RPMI7951 (cell line): ENCODE measurements at regions not wholly inside any gene's neighbourhood (a gene's known extent, or its start where the extent isn't known, plus 50 kb on each side); places are given as distances from the start of the nearest gene placed in this dataset.
"Not testable (repeated sequence)": the region's sequence is repeated elsewhere in the genome, so short reads cannot be mapped to it uniquely, and the experiment has no call there.

Source experiments
- DNase-seq: peaks from one replicate; pipeline ENCODE4 v3.0.0-alpha.2; 2012; ENCODE audit warnings: low read depth

DNA sequence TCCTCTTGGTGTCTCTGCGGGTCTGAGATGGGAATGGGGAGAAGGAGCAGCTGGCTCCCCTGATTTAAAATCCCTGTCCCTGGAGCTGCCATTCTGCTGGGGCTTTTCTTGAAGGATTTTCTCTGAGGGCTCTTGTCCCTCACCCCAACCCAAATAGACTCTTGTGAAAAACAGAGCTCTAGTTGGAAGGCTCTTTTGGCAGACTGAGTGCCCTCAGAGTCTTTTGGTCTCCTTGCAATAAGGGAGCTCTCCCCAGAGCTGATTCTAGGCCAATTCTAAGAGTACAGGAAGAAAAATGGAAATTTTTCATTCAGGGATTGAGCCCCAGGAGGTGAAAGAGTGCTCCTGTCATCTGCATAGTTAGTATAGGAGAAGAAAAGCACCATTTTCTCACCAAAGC lies 238.3 kb downstream of the COG6 start:
- no peak for DNase-seq

DNA sequence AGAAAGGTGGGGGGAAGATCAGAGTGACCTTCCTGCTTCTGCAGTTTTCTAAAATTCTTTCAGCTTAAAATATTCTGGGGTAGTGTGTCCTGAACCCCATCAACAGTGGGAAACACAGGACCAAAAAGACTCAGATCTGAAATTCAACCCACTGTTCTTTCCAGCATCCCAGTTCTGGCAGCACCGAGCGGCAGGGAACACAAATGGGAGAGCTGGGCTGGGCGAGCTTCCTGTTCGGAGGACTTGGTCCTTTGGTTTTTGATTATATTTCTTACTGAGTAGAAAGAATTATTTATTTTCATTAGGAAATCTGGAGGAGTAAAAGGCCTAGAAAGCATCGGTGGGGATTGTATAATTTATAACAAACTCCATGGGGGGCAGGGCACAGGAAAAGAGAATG lies 239.1 kb downstream of the COG6 start:
- no peak for DNase-seq

DNA sequence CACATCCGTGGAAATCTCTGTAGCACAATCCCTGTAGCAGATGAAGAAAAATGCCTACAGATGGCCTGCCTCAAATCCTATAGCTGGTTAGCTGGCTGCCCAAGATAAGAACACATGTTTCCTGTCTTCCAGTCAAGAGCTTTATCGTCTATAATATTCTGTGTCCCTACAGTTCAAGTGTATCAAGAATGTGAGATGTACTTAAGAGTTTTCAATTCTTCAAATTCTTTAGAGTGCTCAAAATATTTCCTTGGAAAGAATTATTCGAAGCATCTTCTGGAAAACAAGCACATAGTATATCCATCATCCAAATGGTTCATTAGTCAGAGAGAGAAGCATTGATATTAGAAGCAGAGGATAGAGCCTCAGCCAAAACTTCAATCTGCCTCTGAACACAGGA lies 239.8 kb downstream of the COG6 start:
- DNase-seq: no peak

DNA sequence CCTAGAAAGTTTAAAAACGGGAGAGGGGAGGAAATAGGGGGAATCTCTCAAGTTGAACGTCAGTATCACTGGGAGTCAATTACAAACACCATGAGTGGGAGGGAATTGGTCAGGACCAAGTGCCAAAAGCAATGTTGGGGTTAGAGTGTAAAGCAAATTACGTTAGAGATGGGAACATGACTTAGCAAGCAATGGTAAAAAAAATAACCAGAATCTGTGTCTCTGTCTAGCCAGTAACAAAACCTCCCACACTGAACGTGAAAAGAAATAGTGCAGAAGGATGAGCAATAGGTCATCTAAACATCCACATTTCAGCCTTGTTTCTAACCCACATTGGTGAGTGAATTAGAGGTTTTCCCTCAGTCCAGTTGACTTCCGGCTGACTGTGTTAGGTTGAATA lies 242.2 kb downstream of the COG6 start:
- DNase-seq: no peak

DNA sequence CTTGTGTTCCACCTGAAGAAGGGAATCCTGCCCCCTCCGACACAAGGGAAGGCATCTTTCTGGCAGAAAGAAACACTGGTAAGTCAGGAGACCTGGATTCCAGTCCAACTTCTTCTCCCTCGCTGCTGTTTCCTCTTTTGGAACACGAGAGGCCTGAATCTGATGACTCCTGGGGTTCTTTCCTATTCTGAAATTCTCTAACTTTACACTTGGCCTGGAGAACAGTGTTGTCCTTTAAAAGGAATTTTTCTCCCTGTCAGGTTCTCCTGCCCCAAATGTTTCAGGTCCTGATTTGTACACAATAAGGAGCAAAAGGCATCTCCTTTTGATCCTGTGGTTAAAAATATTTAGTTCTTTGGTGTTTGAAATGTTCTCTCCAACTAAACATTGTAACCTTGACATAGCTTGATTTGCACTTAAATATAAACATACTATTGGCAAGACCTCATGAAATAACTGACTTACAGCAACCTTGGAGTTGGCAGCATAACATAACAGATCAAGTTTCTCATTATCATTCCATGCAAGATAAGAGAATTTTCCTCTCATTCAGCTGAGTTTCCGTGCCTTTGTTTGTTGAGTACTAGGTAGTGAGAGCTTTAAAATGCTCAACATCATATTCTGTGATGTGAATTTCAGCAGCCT lies 244.8 kb downstream of the COG6 start:
- no peak for DNase-seq

DNA sequence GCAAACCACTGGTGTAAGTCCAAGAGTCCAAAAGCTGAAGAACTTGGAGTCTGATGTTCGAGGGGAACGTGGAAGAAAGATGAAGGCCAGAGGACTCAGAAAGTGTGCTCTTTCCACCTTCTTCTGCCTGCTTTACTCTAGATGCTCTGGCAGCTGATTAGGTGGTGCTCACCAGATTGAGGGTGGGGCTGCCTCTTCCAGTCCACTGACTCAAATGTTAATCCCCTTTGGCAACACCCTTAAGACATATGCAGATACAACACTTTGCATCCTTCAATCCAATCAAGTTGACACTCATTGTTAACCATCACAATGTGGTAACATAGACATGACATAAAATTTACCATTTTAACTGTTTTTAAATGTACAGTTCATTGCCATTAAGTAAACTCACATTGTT lies 249.5 kb downstream of the COG6 start:
- no peak for DNase-seq

DNA sequence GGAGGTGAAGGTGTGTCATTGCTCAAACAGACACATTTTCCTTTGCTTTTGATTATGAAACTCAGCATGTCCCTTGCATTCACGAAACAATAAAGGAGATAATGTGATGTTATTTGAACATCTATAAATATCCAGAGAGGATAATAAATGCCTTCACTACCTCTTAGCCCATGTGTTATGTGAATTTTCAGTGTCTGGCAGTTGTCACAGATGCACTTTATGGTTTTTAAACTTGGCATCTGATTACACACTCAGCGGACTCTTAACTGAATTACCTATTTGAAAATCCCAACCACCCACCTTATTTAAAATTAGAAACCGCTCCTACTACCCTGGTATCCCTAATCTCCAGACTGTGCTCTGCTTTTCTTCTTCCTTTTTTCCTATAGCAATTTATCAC lies 254.2 kb downstream of the COG6 start:
- no peak for DNase-seq

DNA sequence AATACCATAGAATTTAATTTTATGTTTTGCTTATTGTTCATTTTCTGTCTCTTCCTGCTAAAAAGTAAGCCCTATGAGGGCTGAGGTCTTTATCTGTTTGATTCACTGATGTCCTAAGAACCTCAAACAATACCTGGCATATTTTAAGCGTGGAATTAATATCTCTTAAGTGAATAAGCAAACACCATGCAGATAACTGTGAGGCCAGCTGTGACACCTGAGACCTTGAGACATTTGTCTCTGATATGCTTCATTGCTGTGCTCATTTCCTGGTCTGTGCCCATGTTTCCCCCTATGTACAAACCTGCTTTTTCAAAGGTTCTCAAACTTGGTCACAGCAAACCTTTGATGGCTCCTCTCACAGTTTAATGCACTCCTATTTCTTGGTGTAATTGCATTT lies 254.6 kb downstream of the COG6 start:
- no peak for DNase-seq

DNA sequence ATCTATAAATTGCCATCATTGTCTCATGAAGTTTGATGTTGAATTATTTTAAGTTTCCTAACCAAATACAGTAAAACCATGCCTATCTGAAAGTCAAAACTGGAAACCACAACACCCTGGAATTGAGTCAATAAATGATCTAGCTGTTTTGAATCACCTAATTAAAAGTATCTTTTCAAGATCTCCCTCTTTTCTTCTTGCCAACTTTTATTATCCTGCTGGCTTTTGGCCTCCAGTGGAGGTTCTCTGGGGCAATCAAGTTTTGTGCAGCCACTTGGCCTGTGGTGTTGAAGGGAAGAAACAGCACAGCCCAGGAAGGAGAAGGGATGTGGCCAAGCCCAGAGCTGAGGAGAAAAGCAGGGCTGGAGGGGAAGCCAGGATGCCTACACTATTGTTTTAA lies 255.4 kb downstream of the COG6 start:
- DNase-seq: no peak

DNA sequence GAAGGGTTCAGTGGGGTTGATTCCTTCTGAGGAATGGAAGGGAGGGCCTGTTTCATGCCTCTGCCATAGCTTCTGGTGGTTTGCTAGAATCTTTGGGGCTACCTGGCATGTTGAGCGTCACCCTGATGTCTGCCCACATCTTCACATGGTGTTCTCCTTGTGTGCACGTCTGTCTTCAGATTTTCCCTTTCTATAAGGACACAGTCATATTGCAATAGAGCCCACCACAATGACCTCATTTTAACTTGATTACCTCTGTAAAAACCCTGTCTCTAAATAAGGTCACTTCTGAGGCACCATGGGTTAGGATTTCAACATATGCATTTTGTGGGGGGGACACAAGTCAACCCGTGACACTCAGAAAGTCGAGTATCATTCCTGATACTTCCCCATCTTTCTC lies 257.9 kb downstream of the COG6 start:
- no peak for DNase-seq

DNA sequence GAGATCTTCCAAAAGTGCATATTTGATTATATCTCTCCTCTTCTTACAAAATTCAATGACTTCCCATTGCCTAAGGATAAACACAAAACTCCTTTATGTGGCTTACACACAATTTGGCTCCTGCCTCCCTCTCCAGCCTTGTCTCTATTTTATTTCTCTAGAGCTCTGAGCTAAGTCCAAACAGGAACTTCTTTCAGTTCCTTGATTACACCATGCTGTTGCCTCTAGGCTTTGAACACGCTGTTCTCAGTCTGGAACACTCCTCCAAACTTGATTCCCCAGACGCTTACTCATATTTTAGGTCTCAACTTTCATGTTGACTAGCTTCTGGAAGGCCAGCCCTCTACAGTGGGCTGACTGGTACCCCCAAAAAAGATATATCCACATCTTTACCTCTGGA lies 258.5 kb downstream of the COG6 start:
- DNase-seq: peak; percentile 14

DNA sequence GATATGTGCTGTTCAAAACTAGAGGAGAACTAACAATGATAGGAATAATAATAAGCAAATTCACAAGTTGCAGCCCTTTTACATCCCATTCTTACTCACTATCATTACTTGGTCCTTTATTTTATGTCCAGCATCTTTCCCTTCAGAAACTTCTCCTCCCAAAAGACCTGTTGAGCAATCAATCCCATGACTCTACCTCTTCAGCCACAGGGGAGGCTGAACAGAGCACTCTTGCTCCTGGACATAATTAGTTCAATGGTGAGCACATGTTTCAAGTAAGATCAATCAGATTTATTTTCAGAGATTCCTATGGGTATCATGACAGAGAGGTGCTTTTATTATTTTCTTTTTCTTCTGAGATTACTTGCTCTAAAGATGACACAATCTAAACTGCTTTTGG lies 260.0 kb downstream of the COG6 start:
- no peak for DNase-seq

DNA sequence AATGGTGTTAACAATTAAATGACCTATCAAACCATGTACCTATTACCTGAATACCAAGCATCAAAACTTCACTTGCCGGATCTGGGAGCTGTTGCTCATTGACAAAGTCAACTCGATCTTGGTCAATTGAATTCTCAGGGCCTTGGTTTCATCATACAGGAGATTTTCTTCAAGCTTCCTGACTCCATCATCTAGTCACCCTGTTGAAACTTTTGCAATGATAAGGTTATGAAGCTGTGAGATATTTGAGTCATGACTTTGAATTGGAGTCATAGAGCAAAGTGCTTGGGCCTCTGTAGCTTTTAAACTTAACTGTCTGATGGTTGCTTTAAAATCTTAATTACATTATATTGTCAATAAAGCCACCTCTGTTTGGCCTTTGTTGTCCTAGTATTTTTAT lies 260.9 kb downstream of the COG6 start:
- no peak for DNase-seq

DNA sequence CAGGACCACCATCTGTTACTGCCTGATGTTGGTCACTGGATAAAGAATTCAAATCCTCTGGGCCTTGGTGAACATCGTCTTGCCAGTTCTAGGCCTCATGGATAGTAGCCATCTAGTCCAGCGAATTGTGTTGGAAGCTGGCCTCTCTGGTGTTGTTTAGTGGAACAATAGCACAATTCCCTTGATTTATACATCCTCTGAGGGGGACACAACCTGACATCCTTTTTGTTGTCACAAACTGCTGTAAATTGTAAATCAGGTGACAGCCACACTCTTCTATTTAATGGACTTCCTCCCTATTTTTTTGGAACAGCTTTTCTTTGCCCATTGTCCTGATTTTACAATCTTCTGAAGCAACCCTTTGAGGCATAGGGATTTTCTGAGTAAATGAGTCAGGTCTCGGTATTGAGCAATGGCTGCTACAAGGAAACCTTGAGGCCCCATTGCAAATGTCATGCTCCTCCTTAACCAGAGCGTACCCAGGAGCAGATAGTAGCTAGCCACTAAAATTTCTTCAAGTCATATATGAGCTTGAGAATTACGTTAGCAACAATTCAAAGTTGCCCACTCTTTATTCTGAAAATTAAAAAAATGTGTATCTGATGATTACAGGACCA lies 263.3 kb downstream of the COG6 start:
- no peak for DNase-seq

DNA sequence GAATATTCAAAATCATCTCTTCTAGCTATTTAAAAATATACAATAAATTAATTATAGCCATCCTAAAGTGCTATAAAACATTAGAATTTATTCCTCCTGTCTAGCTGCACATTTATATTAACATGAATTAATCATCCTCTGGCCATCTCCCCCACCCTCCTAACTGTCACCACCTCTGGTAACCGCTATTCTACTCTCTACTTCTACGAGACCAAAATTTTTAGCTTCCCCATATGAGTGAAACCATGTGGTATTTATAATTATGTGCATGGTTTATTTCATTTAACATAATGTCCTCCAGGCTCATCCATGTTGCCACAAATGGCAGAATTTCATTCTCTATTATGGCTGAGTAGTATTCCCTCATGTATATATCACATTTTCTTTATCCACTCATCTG lies 265.2 kb downstream of the COG6 start:
- DNase-seq: no peak

DNA sequence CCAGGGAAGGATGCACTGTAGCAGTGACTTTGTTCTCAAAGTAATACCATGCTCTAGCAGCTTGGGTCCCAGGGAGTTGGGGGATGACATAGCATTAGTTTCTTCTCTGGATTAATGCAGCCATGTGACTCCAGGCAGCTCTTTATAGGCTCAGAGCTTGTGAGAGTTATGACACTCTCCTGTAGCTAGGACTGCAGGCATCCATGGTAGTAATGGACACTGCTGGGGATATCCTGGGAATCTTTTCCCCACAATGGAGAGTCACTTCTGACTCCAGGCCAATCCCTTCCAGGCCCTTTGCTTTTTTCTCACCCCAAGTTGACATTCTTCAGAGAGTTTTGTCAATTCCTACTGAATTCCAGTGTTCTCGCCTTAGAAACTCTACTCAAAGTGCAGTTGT lies 270.9 kb downstream of the COG6 start:
- no peak for DNase-seq

DNA sequence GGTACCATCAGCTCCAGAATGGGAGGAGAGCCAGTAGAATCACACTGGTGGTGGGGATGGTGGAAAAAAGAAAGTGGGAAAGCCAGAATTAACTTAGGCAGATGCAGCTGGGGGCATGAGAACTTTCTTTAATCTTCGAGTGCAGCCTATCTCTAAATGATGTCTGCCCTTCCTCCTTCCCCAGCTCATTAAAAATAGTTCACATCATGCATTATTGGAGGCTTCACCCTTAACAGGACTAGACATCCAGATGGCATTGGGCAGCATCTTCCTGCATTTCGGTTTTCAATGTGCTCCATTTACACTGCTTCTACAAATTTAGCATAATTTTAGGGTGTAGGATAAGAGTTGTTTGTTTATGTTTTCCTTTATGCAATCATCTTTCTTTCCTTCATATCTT lies 272.8 kb downstream of the COG6 start:
- DNase-seq: no peak

DNA sequence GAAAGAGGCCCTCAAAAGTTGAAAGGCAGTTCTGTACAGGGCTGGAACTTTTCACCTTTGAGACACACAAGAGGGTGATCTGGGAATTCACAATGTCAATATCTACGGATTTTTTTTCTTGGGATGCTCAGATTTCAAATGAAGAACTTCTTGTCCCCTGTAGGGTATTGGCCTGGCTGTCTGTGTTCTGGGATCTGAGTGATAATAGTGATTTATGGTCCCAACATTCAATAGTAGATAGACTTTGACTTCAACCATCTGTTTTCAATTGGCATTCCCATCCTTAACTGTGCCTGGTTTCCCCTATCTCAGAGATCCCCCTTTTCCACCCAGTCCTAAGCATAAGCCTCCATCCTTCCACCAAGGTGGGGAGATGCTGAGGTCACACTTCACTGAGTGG lies 274.1 kb downstream of the COG6 start:
- no peak for DNase-seq

DNA sequence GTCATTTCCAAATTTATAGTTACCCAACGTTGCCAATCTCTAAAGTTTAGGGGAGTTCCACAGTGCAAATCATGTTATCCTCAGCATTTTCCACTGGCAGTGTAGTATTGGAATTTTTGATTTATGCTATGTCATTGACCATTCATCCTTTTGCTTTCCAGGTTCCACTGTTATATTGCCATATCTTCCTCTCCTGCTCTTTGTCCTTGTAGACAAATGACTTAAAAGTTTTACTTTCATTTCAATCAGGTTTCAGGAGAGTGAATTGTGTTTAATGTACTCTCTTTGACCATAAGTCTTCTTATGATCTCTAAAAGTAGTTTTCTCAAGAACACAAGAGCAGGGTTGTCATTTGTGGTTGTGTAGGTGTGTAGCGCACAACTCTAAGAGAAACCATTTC lies 274.6 kb downstream of the COG6 start:
- DNase-seq: no peak

DNA sequence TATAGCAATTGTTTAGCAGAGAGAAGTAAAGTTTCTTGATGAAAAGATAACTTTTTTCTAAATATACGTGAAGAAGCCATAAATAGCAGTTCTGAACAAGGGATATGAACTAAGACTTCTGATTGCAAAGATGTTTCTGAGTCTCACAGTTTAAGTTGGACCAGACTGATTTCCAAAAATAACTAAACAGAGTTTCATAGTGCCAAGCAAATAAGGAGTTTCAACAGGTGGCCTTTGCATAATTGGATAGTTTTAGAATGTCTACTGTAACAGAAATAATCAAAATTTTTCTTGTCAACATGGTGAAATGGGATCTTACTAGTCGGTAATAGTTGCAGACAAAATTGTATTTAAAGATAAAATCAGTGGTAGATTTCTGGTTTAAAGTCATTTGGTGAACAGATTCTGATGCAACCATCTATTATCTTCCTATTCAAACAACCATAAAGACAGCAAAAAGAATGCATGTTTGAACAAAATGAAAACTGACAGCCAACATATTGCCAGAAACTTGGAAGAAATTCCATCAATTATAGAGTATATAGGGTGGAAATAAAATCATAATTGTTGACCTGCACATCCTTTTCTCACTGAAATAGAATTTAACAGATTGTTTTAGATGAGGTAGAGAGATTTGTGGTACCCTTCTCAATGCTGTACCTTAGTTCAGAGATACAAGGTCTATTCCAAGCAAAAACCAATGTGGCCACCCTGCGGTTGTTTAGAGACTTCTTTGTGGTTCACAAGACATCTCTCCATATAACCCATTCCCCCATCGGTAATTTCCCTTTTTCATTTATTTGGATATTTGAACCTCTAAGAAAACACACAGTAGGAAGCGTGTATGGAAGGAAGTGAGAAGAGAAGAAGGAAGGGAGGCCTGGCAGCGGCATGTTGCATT lies 275.3 kb downstream of the COG6 start:
- DNase-seq: no peak

DNA sequence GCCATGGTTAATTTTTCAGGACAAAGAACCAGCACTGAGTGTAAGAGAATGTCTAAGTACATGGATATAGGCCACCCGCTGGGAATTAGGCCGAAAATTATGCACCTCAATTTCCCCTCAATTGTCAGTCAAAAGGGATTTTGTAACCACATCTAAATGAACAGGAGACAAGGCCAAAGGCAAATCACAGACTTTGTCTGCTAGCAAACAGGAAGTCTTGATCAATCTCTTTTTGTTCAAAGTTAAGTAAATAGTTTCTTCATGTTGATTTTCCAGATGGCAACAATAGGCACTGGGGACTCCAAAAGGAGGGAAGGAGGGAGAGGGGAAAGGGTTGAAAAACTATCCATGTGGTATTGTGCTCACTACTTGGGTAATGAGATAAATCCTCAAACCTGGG lies 276.0 kb downstream of the COG6 start:
- no peak for DNase-seq

DNA sequence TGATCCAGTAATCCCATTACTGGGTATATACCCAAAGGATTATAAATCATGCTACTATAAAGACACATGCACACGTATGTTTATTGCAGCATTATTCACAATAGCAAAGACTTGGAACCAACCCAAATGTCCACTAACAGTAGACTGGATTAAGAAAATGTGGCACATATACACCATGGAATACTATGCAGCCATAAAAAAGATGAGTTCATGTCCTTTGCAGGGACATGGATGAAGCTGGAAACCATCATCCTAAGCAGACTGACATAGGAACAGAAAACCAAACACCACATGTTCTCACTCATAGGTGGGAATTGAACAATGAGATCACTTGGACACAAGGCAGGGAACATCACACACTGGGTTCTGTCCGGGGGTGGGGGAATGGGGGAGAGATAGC lies 277.1 kb downstream of the COG6 start:
- DNase-seq: not testable (repeated sequence)

DNA sequence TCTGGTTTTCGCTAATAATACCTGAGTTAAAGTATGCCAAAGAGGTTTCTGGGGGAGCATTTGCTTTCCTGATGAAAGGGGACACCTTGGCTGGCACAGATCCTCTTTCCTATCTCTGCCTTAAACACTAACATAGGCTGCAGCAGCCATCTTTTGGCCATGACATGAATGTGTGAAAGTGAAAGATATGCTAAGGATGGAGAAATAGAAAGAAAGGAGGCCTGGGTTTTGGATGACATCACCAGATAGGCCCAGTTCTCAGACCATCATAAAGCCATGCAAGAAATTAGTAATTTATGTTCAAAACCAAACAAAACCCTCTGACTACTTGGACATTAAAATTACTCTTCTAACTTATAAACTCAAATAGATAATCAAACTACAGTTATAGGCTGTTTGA lies 279.7 kb downstream of the COG6 start:
- DNase-seq: no peak
